GM12873 (cell line): ENCODE measurements at regions not wholly inside any gene's neighbourhood (a gene's known extent, or its start where the extent isn't known, plus 50 kb on each side); places are given as distances from the start of the nearest gene placed in this dataset.

Source experiments
- TF ChIP-seq, protein P1 (sequence below): IDR thresholded peaks from 2 replicates; pipeline ENCODE4 v1.5.1; 2012; ENCODE audit warnings: low read depth, mild to moderate bottlenecking, moderate library complexity, low read length, control low read depth; ENCODE audit not compliant: insufficient read depth; ENCODE audit errors: missing control alignments

DNA sequence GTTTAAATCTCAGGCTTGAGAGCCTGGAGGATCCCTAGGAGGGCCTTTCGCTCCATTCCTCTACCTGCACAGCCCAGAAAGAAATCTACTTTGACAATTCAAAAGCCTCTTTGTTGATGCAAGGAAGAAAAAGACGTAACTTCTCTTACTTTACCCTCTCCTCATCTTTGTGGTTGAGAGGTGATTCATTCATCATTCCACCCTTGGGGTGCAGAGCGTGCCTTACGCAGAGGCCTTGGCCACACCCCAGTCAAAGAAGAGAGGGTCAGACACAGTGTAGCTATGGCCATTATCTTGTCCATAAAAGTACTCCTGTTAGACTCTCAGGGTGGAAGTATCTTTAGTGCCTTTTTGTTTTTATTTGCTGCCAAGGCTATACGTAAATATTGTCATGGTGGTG, 184.0 kb downstream of the IRS2 start:
- TF ChIP-seq, protein P1, sequence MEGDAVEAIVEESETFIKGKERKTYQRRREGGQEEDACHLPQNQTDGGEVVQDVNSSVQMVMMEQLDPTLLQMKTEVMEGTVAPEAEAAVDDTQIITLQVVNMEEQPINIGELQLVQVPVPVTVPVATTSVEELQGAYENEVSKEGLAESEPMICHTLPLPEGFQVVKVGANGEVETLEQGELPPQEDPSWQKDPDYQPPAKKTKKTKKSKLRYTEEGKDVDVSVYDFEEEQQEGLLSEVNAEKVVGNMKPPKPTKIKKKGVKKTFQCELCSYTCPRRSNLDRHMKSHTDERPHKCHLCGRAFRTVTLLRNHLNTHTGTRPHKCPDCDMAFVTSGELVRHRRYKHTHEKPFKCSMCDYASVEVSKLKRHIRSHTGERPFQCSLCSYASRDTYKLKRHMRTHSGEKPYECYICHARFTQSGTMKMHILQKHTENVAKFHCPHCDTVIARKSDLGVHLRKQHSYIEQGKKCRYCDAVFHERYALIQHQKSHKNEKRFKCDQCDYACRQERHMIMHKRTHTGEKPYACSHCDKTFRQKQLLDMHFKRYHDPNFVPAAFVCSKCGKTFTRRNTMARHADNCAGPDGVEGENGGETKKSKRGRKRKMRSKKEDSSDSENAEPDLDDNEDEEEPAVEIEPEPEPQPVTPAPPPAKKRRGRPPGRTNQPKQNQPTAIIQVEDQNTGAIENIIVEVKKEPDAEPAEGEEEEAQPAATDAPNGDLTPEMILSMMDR, result no peak

DNA sequence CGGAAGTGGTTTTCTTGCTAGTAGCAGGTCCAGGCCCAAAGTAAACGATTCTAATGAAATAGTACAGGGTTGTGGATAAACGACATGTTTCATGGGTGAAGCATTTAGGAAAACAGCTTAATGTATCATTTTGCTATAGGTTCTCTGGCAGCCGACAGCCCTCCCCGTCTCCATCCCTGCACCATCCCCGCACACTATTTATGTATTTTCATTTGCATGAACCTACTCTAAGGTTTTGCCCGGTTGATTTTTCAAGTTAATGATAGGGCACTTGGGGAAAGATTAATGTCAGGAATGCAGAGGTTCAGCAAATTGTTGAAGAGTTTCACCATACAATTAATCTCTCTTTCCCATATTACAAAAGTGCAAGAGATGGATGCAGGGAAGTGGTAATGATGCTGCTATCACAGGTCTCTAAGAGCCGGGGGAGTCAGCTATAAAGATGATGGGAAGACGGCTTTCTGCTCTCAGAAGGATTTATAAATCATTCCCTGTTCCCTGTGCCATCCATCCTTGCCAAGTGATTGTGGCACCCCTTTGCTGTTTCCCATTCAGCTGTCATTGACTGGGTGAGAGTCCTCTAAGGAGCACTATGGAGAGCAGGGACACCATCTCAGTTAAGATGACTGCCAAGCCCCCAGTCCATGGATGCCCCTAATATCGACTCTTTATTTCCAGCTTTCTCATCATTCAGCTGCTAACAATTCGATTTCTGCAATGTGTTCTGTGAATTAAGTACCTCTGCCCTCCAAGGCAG, 186.3 kb downstream of the IRS2 start:
- TF ChIP-seq, protein P1, result no peak

DNA sequence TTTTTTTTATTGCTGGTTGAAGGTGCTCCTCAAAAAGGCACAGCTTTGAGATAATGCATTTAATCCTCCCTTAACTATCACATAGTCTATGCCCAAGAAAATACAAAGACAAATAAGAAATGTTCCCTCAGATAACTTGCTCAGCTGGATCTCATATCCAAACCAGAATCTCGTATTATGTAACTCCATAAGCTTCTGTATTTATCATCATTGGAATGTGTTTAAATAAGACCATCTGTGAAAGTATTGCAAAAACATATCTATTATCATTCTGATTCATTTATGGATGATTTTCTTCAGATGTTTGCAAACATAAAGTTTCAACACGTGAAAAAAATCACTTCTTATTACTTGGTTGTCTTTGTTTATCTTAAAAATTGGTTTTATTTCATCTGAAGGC, 190.9 kb downstream of the IRS2 start:
- TF ChIP-seq, protein P1, result no peak

DNA sequence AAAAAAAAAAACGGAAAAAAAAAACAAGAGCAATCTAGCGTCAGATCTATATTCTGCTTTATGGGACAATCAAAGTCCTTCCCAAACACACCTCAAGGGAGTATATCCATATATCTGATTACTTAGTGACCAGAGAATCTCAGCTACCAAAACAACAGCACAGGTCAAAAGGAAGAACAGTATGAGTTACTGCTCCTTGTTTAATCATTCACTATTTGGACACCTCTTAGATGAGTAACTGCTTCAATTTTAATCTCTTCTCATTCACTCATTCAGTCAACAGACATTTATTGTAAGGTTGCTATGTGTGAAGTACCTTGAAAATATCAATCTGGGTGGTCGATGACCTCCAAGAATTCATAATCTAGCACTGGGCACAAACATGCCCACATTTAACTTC, 193.2 kb downstream of the IRS2 start:
- TF ChIP-seq, protein P1, result no peak

DNA sequence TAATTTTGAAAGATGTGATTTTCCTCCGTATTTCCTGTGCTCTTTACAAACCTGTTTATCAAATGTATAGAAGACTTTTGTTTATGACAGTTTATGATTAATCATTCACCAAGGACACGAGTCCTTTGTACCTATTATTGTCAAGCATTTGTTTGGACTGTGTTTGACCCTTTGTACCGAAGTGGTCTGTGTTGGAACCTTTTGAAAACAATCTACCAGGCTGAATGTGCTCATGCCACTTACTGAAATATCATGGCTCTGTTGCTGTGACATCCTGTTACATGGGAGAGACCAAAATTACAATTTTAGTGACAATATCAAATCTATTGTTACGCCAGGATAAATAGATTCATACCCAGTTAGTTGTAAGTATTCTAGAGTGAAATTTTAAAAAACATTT, 193.6 kb downstream of the IRS2 start:
- TF ChIP-seq, protein P1, result no peak

DNA sequence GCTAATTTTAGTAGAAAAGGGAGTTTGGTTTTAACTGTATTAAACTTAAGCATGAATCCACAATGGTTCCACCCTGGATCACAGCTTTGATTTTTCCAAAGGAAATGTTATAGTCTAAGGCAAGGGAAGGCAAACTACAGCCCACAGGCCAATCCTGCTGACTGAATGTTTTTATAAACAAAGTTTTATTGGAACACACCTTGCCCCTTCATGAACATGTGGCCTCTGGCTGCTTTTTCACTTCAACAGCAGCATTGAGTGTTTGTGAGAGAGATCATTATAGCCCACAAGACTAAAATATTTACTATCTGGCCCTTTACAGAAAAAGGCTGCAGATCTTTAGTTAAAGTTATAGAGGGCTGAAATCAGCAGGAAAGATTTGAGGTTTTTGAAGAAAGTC, 198.7 kb downstream of the IRS2 start:
- TF ChIP-seq, protein P1, result no peak

DNA sequence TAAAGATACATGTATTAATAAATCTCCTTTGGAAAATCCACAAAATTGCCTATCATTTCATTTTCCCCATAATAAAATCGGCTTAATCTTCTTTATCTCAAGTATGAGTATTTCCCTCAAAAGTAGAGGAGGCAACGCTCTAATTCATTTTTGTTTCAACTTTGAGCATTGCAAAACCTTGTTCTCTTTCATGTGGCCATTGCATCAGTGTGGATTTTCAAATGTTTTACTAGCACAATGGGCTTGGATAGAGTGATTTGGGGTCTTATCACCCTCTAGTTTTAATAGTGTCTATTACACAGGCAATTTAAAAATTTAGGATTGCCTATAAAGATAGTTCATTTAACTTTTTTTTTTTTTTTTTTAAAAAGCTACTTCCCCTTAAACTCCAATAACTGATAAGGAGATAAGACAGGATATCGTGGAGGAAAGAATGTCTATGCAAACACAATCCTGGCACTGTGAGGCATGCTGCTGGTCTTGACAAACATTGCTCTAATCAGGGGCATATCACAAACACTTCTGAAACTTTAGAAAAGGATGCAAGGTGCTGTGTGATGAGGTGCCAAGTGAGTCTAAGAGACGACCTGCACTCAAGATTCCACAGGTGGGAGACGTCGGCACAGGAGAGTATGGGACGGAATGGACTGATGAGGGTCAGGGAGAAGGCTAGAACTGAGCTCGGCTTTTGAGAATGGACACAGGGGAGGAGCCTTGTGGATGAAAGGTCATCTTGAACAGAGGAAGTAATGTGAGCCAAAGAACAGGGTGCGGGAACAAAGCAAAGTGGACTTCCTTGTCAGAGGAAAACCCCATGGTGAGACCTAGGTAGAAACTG, 199.7 kb downstream of the IRS2 start:
- TF ChIP-seq, protein P1, result no peak
